Left ventricle myocardium superior (tissue), 1 donor: ENCODE measurements at regions not wholly inside any gene's neighbourhood (a gene's known extent, or its start where the extent isn't known, plus 50 kb on each side); places are given as distances from the start of the nearest gene placed in this dataset.
A peak's percentile ranks its signal among the peaks of the same experiment; 100 is the strongest.

Experiments used
- ATAC-seq: fragments of 200-7000 bp; cut with Tn5 transposase; one replicate; pipeline ENCODE4 v1.9.1; 2020; ENCODE audit warnings: mild to moderate bottlenecking, moderate library complexity
- DNase-seq: peaks from one replicate; pipeline ENCODE4 v3.0.0-alpha.2; 2020
- intact Hi-C: fragments of 100-400 bp; cut with micrococcal nuclease; formaldehyde crosslinking; loops from one replicate; pipeline ENCODE4 v1.11.0; 2022
- donor health status: DM: no; HTN: yes; CAD: no; lungs with severe emphysema.

DNA sequence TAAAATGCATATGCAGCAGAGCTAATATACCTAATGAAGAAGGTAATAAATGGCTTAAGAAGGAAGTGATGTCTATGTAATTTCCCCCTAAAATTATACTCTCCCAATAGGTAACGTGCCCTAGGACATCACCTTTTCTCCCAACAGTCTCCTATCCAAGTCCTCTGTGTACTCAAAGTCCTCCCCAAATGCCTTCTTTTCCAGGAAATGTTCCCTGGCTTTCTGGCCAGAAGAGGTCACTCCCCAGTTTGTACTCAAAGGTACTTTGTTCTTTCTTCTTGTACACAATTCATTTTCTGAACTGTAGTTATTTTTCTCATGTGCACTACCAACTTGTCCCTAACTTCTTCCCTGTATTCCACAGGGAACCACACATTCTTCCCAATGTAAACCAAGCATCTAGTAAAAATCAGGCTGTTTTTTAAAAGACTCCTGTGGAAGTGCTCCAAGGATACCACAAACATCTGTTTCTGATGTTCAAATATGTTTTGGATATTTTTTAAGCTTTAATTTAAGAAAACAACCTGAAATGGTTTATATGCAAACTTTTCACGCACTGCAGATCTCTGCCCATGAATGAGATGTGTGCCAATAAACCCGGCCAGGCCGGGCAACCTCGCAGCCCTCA is 262.3 kb upstream of the KLF14 start:
- peak; percentile 8 for ATAC-seq
- intact Hi-C loops = no loop called here
- no peak for DNase-seq

DNA sequence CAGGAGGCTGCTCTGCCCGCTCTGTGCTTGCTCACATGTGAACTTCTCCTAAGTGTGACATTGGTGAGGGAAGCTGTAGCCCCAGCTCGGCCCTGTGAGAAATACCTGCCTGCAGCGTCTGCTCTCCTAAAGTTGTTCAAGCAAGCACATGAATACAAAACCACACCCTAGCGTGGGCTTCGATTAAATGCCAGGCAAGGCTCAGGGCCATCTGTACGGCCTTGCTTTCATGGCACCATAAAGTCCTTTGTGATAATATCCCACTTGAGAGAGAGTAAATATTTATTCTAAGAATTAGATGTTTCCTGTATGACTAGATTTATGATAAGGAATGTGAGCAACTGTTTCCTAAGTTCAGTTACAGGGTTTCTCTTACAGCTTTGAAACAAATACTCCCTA is 262.8 kb upstream of the KLF14 start:
- peak; percentile 38 for ATAC-seq
- DNase-seq = peak; percentile 46
- intact Hi-C loops = no loop called here

DNA sequence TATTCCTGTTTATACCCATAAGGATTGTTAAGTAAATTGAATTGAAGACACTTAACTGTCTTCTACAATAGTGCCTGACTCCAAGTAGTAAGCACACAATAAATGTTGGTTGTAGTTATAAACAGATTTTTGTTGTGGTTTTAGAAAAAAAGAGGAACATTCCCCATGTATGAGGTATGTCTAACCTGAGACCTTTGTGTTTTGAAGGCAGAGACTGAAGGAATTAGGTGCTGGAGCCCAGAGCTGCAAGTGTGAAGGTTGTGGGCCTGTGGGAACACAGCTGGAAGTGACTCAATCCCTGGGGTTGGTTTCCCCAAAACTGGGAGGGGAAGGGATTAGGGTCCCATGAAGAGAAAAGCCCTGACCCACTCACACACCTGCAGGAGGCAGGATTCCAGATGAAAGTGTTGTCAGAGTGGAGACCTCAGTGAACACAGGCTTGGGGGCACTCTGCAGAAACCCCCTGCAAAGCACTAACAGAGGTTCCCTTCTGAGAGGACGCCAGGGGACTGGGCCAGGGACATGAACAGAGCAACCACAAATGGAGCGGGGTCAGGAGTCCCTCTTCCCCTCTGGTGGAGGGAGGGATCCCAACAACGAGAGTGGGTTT is 265.1 kb upstream of the KLF14 start:
- no peak for DNase-seq
- no peak for ATAC-seq
- intact Hi-C loops = no loop called here

DNA sequence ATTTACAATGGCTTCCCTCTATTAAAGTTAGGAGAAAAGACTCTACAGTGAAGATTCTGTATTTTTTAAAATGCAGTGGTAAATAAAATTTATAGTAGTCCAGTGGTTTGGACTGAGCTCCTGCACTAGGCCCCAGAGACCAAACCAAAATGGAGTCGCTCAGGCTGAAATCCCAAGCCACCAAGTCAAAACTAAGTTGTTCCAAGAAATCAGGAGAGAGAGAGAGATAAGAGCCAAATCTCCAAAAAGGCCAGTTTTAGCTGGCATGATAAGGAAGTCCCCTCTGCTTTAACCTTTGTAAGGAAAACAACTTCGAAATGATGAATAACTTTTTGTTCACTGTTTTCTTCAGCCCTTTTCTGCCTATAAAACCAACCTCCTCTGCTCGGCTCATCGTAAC is 265.9 kb upstream of the KLF14 start:
- ATAC-seq = no peak
- intact Hi-C loops = no loop called here

DNA sequence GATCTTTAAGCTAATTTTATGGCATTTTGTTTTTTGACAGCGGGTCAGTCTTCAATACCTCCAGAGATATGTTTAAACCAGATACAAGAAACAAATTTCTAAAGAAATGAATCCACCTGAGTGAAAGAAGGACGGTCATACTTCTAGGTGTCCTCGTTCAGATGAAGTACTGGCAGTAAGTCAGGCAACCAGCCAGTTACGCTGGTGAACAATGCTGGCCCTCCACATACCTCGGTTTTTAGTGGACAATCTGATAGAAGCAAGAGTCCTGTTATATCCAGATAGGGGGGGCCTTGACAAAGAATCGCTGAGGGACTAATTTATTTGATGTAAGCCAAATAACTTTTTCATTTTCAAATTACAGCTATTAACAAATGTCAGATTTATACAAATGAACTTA is 266.4 kb upstream of the KLF14 start:
- intact Hi-C loops = no loop called here
- DNase-seq (no peak), ATAC-seq (peak; percentile 10)

More for the DNA sequence above, 265.9 kb upstream of the KLF14 start:
- no peak for DNase-seq

DNA sequence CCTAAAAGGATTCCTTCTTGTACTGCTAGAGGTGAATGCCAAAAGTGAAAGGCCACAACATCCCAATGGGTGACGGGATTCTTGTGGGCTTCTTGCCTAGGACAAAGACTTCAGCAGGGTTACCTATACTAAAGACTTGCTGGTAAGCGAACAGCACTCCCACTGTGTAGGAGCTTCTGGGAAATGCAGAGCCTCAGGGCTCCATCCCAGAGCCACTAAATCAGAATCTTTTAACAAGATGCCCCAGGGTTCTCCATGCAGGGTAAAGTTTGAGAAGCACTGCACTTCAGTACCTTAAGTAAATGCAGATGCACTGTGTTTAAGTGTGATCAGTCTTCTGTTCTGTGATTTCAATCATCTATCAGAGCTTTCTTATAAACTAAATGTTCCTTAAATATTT is 266.9 kb upstream of the KLF14 start:
- DNase-seq (no peak), ATAC-seq (no peak)
- intact Hi-C loops = no loop called here

DNA sequence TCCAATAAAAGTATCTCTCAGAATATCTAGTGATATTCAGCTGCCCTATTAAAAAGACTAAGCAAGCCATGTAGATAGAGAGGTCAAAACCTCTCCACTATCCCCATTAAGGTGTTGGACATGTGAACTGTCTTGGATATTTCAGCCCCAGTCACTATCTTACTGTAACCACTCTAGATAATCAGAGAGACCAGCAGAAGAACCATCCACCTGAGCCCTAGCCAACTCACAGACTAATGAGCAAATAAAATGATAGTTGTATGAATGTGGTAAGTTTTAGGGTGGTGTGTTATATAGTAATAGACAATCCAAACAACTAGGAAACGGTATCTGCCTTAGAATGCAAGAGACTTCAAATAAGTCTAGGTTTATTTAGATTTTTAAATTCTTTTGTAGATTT is 268.6 kb upstream of the KLF14 start:
- DNase-seq (no peak), ATAC-seq (no peak)
- intact Hi-C loops = no loop called here

DNA sequence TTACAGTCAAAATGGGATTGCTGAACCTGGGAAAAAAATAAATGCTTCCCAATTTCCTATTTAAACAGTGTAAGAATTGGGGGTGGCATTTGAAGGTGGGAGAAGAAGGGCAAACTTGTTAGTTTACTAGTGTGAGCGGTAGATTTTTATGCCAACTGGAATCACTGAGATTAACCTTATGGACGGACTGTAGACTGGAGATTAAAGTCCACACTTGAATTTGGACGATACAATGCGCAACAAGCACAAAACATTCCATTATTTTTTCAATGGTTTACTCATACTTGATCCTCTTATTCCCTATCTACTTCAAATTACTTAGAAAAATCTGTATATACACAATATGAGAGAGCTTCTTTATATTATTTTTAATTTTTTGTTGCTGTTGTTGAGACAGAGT is 269.6 kb upstream of the KLF14 start:
- ATAC-seq (no peak), DNase-seq (no peak)
- intact Hi-C loops = no loop called here

DNA sequence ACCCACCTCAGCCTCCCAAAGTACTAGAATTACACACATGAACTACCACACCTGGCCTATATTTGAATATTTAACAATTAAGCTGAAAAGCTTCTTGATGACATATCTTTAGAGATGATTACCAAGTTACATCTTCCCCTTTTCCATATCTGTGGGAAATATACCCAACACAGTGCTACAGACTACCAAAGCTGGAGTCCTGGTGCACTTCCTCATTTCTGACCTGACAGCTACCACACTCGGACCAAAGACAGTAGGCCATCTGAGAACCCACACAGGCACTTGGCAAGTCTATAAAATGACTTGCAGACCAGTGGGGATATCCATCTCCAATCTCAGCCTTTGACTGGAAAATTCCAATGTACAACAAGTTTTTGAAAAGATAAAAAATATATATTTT is 270.4 kb upstream of the KLF14 start:
- ATAC-seq (no peak), DNase-seq (no peak)
- intact Hi-C loops = no loop called here

DNA sequence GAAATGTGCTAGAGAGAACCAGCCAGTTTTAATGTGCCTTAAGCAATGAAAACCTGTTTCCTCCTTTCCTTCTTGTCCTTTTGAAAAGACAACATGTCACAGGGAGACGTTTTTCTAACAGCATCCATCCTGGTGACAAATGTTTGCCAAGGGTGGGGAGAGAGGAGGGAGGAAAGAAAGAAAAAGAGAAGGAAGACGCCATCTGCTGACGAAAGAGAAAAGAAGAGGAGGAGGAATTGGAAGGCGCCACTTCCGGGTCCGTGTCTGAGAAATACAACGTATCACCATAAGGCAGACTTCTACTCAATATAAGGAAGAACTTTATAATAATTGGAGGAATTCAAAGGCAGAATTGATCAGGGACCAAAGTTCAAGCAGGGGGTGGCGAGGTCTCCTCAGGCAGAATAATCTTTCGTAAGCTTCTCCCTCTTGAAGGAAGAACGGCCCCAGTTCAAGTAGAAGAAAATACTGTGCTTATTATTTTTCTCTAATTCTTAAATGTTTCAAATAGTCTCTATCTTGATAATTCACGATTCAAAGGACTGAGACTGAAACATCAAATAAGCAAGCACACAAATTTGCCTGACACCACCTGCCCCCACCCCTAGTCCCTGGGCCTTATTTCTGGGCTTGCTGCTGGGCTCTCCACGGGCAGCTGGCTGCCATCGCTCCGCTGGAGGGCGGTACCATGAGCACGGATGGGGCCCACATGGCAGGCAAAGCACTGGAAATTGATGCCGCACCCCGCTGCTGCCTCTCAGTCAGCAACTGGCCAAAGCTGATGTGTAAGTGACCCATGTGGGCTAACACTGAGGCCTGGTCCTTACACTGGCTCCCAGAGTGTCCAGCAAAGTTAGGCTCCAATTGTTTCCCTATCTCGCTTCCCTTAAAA is 273.7 kb upstream of the KLF14 start:
- ATAC-seq (peak; percentile 68), DNase-seq (peak; percentile 54)
- intact Hi-C loops = no loop called here

DNA sequence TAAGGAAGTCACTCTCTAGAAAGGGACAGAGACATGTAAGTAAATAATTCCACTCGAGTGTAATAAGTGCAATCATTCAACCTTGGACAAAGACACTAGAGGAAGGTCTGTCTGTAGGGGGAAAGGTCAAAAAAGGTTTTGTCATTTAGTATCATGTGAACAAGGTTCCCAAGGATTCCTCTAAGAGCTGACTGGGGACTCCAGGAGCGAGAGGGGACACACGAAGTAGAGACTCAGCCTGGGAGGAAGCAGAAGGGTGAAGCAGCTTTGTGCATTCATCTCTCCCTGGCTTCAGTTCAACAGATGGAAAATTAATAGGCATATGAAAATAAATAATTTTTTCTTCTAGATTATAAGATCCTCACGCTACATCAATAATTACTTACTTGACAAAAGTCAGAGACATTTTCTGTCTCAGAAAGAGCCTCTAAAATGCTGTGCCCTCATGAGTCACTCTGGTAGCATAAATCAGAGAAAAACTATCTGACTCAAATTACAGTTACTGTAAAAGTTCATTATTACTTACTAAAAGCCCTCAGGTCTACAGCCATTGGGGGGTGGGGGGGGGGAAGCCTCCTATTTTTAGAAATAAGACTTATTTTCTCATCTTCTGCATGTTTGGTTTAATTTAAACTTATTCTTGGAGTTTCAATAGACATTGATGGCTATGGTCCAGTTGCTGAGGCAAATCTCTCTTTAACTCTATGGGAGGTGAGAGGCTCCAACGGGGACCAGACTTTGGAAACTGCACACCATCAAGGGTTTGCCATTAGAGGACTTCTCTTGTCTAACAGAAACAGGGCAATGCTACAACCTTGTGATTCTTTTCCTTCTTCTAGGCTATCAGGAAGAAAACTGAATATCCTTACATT is 275.1 kb upstream of the KLF14 start:
- intact Hi-C loops = no loop called here
- DNase-seq (no peak), ATAC-seq (no peak)

DNA sequence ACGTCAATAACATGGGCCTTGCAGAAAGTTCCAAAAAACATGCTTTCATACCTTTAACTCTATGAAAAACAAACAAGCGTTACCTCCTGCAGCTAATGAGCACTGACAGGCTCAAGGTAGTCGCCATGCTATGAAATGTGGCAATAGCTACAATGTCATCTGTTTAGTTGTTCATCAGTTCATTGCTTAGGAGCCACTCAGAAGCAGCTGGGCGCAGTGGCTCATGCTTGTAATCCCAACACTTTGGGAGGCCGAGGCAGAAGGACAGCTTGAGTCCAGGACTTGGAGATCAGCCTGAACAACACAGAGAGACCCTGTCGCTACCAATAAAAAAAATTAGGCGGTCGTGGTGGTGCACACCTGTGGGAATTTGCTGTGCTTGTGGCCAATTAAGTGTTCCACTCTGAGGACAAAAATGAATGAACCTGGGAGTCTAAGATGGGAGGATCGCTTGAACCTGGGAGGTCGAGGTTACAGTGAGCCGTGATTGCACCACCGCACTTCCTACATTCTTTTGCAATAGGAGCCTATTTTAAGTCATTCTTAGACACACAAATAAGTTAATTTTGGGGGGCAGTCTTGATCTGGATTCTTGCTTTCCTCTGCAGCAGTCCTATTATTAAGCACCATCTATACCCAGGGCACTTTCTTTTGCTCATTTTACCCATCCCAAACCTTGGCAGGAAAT is 276.2 kb upstream of the KLF14 start:
- DNase-seq = no peak
- intact Hi-C loops = no loop called here
- ATAC-seq = no peak

DNA sequence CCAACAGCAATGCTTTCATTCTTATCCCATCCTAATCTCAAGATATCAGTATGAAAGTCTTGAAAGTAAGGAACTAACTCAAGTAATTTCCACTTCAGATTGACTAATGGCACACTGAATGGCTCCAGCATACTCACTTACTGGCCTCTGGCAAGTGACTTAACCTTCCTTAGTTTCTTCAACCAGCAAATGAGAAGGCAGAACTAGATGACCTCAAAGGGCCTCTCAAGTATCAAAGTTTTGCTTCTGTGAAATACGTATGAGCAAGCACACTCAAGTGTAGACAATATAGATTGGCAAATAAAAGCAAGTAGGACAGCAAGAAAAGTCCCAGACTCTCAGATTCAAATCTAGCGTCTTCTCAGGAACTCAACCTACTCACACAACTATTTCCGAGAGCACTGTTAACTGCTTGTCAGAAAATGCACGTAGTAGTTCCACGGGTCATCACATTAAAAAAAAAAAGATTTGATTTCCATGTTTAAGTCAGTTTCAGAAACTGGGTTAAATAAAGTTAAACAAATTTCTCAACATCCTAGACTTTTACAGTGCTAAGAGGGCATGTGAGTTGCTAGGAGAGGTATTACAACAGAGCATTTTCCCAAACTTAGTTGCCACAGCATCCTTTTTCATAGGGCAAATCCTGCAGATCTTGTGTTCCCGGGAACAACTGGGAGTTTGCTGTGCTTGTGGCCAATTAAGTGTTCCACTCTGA is 276.9 kb upstream of the KLF14 start:
- ATAC-seq (no peak), DNase-seq (no peak)
- intact Hi-C loops = no loop called here

DNA sequence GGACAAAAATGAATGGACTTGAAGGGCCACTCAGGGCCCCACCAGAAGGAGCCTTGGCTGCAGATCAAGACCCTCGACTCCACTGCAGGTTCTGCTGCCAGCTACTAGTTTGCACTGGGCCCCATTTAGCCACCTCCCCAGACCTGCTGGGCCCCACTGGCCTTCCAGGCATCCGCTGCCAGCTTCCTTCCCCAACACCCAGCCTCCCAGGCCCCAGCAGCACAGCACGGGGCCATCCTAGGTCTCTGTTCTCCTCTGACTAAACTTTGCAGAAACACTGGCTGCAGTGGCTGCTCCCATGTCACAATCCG is 277.4 kb upstream of the KLF14 start:
- DNase-seq = peak; percentile 46
- ATAC-seq = peak; percentile 49
- intact Hi-C loops = no loop called here

DNA sequence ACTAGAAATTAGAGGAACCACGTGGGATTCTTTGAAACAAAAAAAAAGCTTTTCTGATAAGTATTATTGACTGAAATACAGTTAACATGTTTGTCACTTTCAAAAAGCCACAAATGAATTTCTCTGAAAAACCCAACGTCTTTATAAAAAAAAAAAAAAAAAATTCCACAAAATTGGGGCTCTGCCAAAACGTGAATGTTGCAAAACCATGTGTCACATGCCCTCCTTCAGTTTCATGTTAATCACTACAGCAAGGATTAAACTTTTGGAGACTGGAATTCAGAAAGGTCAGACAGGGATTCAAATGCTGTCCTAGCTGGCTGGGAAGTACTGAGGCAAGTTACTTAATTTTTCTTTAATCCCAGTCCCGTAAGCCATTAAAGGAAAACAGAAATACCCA is 278.0 kb upstream of the KLF14 start:
- intact Hi-C loops = no loop called here
- DNase-seq = no peak
- ATAC-seq = peak; percentile 64

DNA sequence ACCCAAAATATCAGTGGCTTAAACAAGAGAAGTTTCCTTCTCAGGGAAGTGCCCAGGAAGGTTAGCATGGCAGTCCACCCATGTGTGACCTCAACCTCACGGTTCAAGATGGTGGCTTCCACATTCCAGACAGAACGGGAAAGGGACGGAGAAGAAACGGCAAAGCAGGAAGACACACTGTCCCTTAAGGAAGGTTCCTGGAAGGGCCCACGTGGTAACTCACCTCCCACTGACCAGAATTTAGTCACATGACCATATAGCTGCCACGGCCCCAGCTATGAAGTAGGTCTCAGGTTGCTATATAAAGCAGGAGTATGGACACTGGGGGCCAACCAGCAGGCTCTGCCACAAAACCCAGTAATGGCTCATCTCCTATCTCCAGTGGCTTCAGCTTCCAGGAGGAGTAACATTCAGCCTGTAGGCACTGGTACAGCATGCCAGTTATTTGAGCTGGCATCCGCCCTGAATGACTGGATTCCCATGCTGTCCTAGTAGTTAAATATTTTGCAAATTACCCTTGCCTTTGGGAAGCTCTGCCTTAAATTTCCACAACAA is 278.5 kb upstream of the KLF14 start:
- peak; percentile 23 for ATAC-seq
- intact Hi-C loops = no loop called here
- no peak for DNase-seq

DNA sequence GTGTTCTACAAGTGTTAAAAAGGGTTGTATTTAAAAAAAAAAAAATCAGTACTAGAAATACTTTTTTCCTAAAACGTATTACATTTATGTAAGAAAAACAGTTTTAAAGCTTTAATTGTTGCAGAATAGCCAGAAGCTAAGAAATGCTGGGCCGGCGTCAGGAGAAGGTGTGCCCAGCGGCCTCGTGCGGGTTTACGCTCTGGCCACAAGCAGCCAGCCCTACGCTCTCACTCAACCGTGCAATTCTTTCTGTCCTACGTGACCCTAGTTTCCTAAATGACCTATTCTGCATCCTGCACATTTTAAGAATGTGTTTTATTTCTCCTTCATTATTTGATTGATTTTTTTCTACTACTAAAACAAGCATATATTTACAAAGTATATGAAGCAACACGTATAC is 279.7 kb upstream of the KLF14 start:
- intact Hi-C loops = no loop called here
- DNase-seq = no peak
- no peak for ATAC-seq

DNA sequence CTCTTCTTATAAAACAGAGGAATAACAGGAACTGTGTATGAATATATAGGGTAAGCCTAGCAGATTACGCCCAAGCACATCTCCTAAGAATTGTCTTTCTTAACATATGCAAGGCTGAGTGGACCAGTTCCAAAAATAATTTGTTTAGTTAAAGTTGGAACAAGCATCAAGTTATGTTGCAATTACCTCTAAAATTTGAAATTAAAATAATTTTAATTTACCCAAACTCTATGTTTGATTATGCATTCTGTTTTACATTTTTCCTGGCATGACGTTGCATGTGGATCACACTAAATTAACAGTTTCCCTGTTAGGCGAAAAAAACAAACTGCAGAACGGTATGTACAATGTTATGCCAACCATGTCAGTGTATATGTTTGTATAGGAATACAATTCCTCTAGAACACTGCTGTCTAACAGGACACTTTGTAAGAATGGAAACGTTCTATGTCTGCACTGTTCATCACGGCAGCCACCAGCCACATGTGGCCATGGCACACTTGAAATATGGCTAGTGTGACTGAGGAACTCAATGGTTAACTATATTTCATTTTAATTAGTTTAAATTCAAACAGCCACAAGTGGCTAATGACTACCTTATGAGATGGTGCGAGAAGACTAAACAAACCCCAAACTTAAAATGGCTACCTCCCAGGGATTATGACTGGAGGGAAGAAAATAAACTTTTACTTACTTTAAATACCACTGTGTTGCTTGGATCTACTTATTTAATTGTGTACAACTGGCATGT is 281.1 kb upstream of the KLF14 start:
- ATAC-seq (no peak), DNase-seq (no peak)
- intact Hi-C loops = no loop called here
